SK-N-MC (cell line): ENCODE measurements at regions not wholly inside any gene's neighbourhood (a gene's known extent, or its start where the extent isn't known, plus 50 kb on each side); places are given as distances from the start of the nearest gene placed in this dataset.
"Not testable (repeated sequence)": the region's sequence is repeated elsewhere in the genome, so short reads cannot be mapped to it uniquely, and the experiment has no call there.

Experiments used
- DNase-seq: peaks from one replicate; pipeline ENCODE4 v3.0.0-alpha.2; 2011; ENCODE audit warnings: low read depth, low spot score
- H3K27ac ChIP-seq: fragments of 200-600 bp; sonication (generic); 2 replicates; pipeline ENCODE4 v1.5.1; 2016; ENCODE audit warnings: mixed run types
- H3K36me3 ChIP-seq: fragments of 200-600 bp; sonication (generic); 2 replicates; pipeline ENCODE4 v1.6.1; 2017; ENCODE audit warnings: antibody characterized with exemption, low read length, mixed read lengths; ENCODE audit not compliant: insufficient read depth
- H3K4me3 ChIP-seq: fragments of 200-600 bp; sonication (generic); 2 replicates; pipeline ENCODE4 v1.5.1; 2016
- H3K9ac ChIP-seq: fragments of 200-600 bp; sonication (generic); 2 replicates; pipeline ENCODE4 v1.8.0; 2017; ENCODE audit warnings: mixed run types, mixed read lengths; ENCODE audit not compliant: insufficient read length
- H3K9me3 ChIP-seq: fragments of 200-600 bp; sonication (generic); 2 replicates; pipeline ENCODE4 v1.6.1; 2017; ENCODE audit warnings: low read depth, mild to moderate bottlenecking, antibody characterized with exemption, low read length, moderate library complexity, mixed read lengths
- EZH2 ChIP-seq: fragments of 200-600 bp; sonication (generic); IDR thresholded peaks from one replicate; pipeline ENCODE4 v1.6.1; 2017; ENCODE audit warnings: antibody characterized with exemption
- FOXP2 ChIP-seq: optimal IDR thresholded peaks from 2 replicates; pipeline ENCODE3; 2011; ENCODE audit warnings: mild to moderate bottlenecking, moderate library complexity; ENCODE audit not compliant: insufficient read depth; ENCODE audit errors: extremely low read length, control extremely low read depth
- POLR2AphosphoS5 ChIP-seq: IDR thresholded peaks from 2 replicates; pipeline ENCODE4 v1.6.1; 2012; ENCODE audit warnings: mild to moderate bottlenecking, low read depth, low read length, borderline replicate concordance

DNA sequence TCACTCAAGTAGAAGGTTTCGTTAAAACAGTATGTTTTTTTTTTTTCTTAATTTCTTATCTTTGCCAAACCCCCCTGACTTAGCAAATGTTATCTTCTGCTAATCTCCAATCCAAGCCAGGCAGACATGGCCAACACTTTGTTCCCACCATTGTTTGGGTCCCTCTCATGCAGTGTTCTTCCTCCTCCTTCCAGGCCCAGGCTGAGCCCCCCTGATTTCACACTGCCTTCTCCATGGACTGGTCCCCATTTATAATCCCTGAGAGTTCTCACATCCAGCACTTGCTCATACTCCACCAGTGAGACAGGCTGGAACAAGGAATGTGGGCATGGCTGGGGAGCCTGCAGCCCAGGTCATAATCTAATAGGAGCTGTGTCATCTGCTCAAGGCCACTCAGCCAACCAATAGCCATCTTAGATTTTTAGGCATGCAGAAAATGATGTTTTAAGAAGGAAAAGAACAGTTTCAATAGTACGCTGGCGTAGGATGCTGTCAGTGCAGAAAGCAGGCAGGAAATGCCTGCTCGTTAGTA lies 238.4 kb upstream of the CCDC196 start:
- no peak for DNase-seq
- Histone ChIP-seq H3K9ac (no peak overlapping the region), H3K4me3 (0 out of 2 replicates have a peak overlapping the region, but pooled peaks have one; percentile 10), H3K9me3 (no peaks in the 10 kb centered on the region), H3K36me3 (no peaks in the 10 kb centered on the region), H3K27ac (no peak overlapping the region)
- no peak for TF ChIP-seq FOXP2
- TF ChIP-seq EZH2 = no peak
- TF ChIP-seq POLR2AphosphoS5 = no peak

DNA sequence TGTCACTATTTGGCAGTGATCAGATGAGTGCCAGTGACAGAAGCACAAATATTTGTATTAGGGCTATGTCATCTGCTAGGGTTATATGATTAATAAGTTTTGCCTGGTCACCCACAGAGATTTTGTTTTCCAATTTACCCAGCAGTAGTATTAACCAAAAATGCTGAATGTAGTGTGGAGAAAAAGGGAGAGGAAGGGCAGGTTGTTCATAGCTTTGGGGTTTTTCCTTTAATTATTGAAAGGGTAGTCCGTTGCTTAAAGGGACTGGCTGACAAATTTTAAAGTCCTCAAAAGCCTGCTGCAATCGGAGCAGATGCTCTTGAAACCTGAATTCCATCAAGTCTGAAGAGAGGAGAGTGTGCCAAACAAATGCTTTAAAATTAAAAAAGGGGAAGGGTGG lies 237.9 kb upstream of the CCDC196 start:
- DNase-seq = no peak
- TF ChIP-seq FOXP2 (no peak), EZH2 (no peak), POLR2AphosphoS5 (no peak)
- no peak overlapping the region for H3K27ac ChIP-seq
- no peak overlapping the region for H3K9ac ChIP-seq
- H3K9me3 ChIP-seq = no peaks in the 10 kb centered on the region
- peak overlapping the region; percentile 10; the same call in 1 of the 2 replicates for H3K4me3 ChIP-seq
- H3K36me3 ChIP-seq = no peaks in the 10 kb centered on the region

- H3K9me3 ChIP-seq = no peaks in the 10 kb centered on the region
- H3K36me3 ChIP-seq = no peaks in the 10 kb centered on the region
- TF ChIP-seq FOXP2 = no peak
- TF ChIP-seq POLR2AphosphoS5 = no peak
- TF ChIP-seq EZH2 = no peak
- H3K27ac ChIP-seq = no peak overlapping the region
- H3K9ac ChIP-seq = no peak overlapping the region
- no peak overlapping the region for H3K4me3 ChIP-seq
- no peak for DNase-seq
Measured at GRCh38 chr14:66249544-66249943, 236.6 kb upstream of the CCDC196 start.

DNA sequence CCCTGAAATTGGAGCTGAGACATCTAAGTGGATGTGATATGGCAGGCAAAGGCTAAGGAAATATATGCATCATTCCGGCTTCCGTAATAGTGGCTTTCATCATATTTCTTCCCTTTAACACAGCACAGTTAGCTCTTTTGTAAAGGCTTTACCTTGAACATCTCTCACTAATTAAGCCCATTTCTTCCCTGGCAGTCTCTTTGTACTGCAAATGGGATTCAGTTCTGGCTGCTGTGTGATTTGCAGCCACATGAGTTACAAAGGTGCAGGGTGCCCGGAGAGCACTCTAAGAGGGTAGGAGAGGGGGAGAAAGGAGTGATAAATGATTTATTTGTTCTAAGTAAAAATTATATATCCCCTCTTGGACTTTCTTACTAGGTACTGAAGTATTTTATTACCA lies 232.1 kb upstream of the CCDC196 start:
- TF ChIP-seq POLR2AphosphoS5 (no peak), EZH2 (no peak), FOXP2 (no peak)
- Histone ChIP-seq H3K4me3 (no peak overlapping the region), H3K27ac (no peak overlapping the region), H3K9ac (no peak overlapping the region), H3K9me3 (no peaks in the 10 kb centered on the region), H3K36me3 (no peaks in the 10 kb centered on the region)
- DNase-seq = no peak

DNA sequence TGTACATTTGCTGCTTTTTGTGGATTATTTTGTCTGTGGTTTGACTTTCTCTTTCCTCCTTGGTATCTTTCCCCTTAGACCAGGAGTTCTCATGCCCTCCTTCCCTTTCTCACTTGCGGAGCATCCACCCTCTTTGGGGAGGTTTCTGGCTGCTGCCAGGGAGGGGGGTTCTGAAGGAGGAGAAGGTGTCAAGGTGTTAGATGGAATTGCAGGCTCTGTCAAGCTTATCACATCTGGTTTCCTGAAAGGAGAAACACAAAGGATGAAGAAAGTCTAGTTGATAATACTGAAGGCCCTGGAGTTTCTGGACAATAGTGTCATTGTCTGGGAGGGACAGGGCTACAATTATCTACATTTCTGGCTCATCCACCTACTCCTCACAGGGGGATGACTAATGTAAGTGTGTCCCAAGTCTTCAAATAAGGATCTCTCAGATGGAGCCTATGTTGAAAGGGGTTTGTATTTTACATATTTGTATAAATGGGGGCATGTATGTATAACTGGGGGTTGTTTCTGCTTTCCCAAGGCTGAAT lies 217.3 kb upstream of the CCDC196 start:
- no peak overlapping the region for H3K4me3 ChIP-seq
- TF ChIP-seq POLR2AphosphoS5 (no peak), FOXP2 (no peak), EZH2 (no peak)
- H3K27ac ChIP-seq = no peak overlapping the region
- no peaks in the 10 kb centered on the region for H3K36me3 ChIP-seq
- H3K9ac ChIP-seq = no peak overlapping the region
- H3K9me3 ChIP-seq = no peaks in the 10 kb centered on the region
- DNase-seq = no peak

DNA sequence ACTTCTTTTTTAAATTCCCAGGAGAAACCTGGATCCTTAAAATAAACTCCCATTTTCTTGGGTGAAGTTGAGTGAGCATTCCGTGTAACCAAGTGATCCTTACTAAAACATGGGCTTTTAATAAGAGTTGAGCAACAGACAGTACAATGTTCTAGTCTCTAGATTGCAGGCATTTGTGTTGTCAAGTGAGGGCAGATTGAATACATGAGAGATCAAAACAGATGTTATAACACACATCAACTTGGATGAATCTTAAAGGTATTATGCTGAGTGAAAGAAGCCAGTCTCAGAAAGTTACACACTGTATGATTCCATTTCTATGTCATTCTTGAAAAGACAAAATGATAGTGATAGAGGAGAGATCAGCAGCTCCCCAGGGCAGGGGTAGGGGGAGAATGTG lies 213.9 kb upstream of the CCDC196 start:
- H3K4me3 ChIP-seq = no peak overlapping the region
- no peaks in the 10 kb centered on the region for H3K9me3 ChIP-seq
- no peak overlapping the region for H3K9ac ChIP-seq
- H3K27ac ChIP-seq = no peak overlapping the region
- TF ChIP-seq EZH2 = no peak
- H3K36me3 ChIP-seq = no peaks in the 10 kb centered on the region
- DNase-seq = no peak

DNA sequence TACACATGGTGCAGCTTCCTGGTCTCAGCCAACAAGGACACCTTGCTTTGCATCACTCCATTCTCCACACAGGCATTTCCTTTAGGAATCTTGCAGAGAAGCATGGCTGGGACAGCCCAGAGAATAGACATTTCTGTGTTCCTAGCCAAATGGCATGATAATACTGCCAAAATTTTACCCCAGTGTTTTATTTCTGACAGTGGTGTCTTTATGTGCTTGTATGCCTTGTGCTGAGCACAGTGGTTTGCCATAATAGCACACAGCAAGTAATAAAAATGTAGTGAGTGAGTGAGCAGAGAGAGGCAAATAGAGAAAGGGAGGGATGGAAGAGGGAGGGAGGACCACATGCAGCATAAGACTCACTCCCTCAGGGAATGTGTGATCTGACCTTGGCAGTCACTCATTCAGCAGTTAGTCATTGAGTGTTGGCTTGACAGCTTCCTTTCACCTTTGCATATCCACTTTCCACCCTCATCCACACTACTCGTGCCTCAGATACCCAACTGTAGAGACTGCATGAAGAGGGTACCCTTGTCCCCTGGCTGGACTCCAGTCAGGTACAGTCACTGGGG lies 212.8 kb upstream of the CCDC196 start:
- TF ChIP-seq EZH2 = no peak
- no peak for TF ChIP-seq POLR2AphosphoS5
- no peak for TF ChIP-seq FOXP2
- H3K9ac ChIP-seq = no peak overlapping the region

DNA sequence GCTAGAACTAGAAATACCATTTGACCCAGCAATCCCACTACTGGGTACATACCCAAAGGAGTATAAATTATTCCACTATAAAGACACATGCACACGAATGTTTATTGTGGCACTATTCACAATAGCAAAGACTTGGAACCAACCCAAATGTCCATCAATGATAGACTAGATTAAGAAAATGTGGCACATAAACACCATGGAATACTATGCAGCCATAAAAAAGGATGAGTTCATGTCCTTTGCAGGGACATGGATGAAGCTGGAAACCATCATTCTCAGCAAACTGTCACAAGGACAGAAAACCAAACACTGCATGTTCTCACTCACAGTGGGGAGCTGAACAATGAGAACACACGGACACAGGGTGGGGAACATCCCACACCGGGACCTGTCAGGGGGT lies 207.8 kb upstream of the CCDC196 start:
- H3K4me3 ChIP-seq, DNase-seq, H3K9ac ChIP-seq, H3K27ac ChIP-seq, H3K9me3 ChIP-seq, H3K36me3 ChIP-seq: not testable (repeated sequence)

More for the DNA sequence above, 212.8 kb upstream of the CCDC196 start:
- Histone ChIP-seq H3K4me3 (no peak overlapping the region), H3K36me3 (no peaks in the 10 kb centered on the region), H3K9me3 (no peaks in the 10 kb centered on the region), H3K27ac (no peak overlapping the region)
- DNase-seq = no peak
